PC-3 (cell line): ENCODE measurements at regions not wholly inside any gene's neighbourhood (a gene's known extent, or its start where the extent isn't known, plus 50 kb on each side); places are given as distances from the start of the nearest gene placed in this dataset.

Source experiments
- ATAC-seq: fragments of 200-7000 bp; cut with Tn5 transposase; 2 replicates; pipeline ENCODE4 v1.9.1; 2020; ENCODE audit warnings: mild to moderate bottlenecking, moderate library complexity
- BruUV-seq: library from RNA; stranded (reverse); fragments of 400-500 nt; replicated peaks from 2 replicates; lab custom pipeline; 2021; lab: Mats Ljungman, UMichigan
- CTCF ChIA-PET: fragments of 300-600 bp; sonication (Branson Sonifier 250); formaldehyde crosslinking; loops from one replicate; lab custom pipeline; 2022; ENCODE audit warnings: antibody characterized with exemption; lab: Charles Lee
- POLR2A ChIA-PET: fragments of 300-600 bp; sonication (Branson Sonifier 250); formaldehyde crosslinking; loops from one replicate; lab custom pipeline; 2022; ENCODE audit warnings: antibody characterized with exemption; ENCODE audit not compliant: unreplicated experiment; lab: Charles Lee
- DNase-seq: peaks from one replicate; pipeline ENCODE4 v3.0.0-alpha.2; 2015
- H2AFZ ChIP-seq: fragments of 300-600 bp; sonication (generic); 2 replicates; pipeline ENCODE4 v1.6.0; 2016; ENCODE audit warnings: antibody characterized with exemption, low read length
- H3F3A ChIP-seq: fragments of 300-600 bp; sonication (generic); one replicate; pipeline ENCODE4 v1.6.0; 2017; ENCODE audit warnings: antibody characterized with exemption, low read length, control low read depth, mild to moderate bottlenecking; ENCODE audit not compliant: unreplicated experiment
- H3K27ac ChIP-seq: fragments of 300-600 bp; sonication (generic); 2 replicates; pipeline ENCODE4 v1.5.1; 2016; ENCODE audit warnings: mild to moderate bottlenecking, low read length
- H3K27me3 ChIP-seq: fragments of 300-600 bp; sonication (generic); 2 replicates; pipeline ENCODE4 v1.6.1; 2016; ENCODE audit warnings: low read length, mixed read lengths
- H3K36me3 ChIP-seq: fragments of 300-600 bp; sonication (generic); 2 replicates; pipeline ENCODE4 v1.6.1; 2016; ENCODE audit warnings: low read depth, mixed run types, low read length, mixed read lengths
- H3K4me1 ChIP-seq: fragments of 300-600 bp; sonication (generic); 2 replicates; pipeline ENCODE4 v1.5.1; 2016; ENCODE audit warnings: low read length; ENCODE audit not compliant: insufficient read depth
- H3K4me2 ChIP-seq: fragments of 300-600 bp; sonication (generic); 2 replicates; pipeline ENCODE4 v1.6.0; 2016; ENCODE audit warnings: low read length
- H3K4me3 ChIP-seq: fragments of 300-600 bp; sonication (generic); 2 replicates; pipeline ENCODE4 v1.5.1; 2016; ENCODE audit warnings: mild to moderate bottlenecking, low read length, mixed read lengths
- H3K79me2 ChIP-seq: fragments of 300-600 bp; sonication (generic); 2 replicates; pipeline ENCODE4 v1.6.1; 2017; ENCODE audit warnings: low read length, mixed read lengths
- H3K9ac ChIP-seq: fragments of 300-600 bp; sonication (generic); 2 replicates; pipeline ENCODE4 v1.6.0; 2016; ENCODE audit warnings: mild to moderate bottlenecking, low read length
- H3K9me2 ChIP-seq: fragments of 300-600 bp; sonication (generic); replicated peaks from 2 replicates; pipeline ENCODE4 v1.6.1; 2016; ENCODE audit warnings: mixed run types, low read length, mixed read lengths
- H3K9me3 ChIP-seq: fragments of 300-600 bp; sonication (generic); 2 replicates; pipeline ENCODE4 v1.6.1; 2016; ENCODE audit warnings: low read length, mixed read lengths
- H4K20me1 ChIP-seq: fragments of 300-600 bp; sonication (generic); 2 replicates; pipeline ENCODE4 v1.6.1; 2016; ENCODE audit warnings: low read length, mixed read lengths
- CTCF ChIP-seq: fragments of 300-600 bp; sonication (generic); conservative IDR thresholded peaks from 2 replicates; pipeline ENCODE4 v1.5.1; 2017; ENCODE audit warnings: antibody characterized with exemption, low read depth, mild to moderate bottlenecking, low read length
- EZH2 ChIP-seq: fragments of 300-600 bp; sonication (generic); IDR thresholded peaks from one replicate; pipeline ENCODE4 v1.6.1; 2017; ENCODE audit warnings: antibody characterized with exemption, mild to moderate bottlenecking, low read length; ENCODE audit not compliant: unreplicated experiment
- EZH2phosphoT487 ChIP-seq: fragments of 300-600 bp; sonication (generic); IDR thresholded peaks from 2 replicates; pipeline ENCODE4 v1.6.1; 2018; ENCODE audit warnings: mild to moderate bottlenecking, antibody characterized with exemption, low read length, borderline replicate concordance
- intact Hi-C: fragments of 100-400 bp; cut with micrococcal nuclease; formaldehyde crosslinking; loops from 2 replicates; pipeline ENCODE4 v1.9.0; 2023

GRCh38 chr9:113807173-113808061, 68.7 kb upstream of the ZNF618 start:
- H3F3A ChIP-seq: no peaks in the 10 kb centered on the region
- no peak overlapping the region for H3K9ac ChIP-seq
- H3K27me3 ChIP-seq: peaks cover 4% of the 10 kb centered on the region; the same call in 1 of the 2 replicates
- ChIA-PET CTCF (no interaction called here), POLR2A (no interaction called here)
- no peaks in the 10 kb centered on the region for H3K36me3 ChIP-seq
- no peaks in the 10 kb centered on the region for H3K9me2 ChIP-seq
- no peak overlapping the region for H3K27ac ChIP-seq
- DNase-seq: peak; percentile 64
- BruUV-seq: no TSS peak
- no peaks in the 10 kb centered on the region for H4K20me1 ChIP-seq
- peak overlapping the region; percentile 57 for H3K4me2 ChIP-seq
- H3K4me1 ChIP-seq: 0 out of 2 replicates have a peak, but pooled peaks cover 5% of the 10 kb centered on the region
- peak overlapping the region; percentile 72 for H2AFZ ChIP-seq
- H3K4me3 ChIP-seq: peak overlapping the region; percentile 51; the same call in 1 of the 2 replicates
- intact Hi-C loops: loop anchor here (1.0 to 5.0 kb wide), 2 partner anchors 70 to 156 kb away; partner anchors contain the start of gene ZNF618
- H3K79me2 ChIP-seq: no peaks in the 10 kb centered on the region
- no peak for TF ChIP-seq EZH2phosphoT487
- TF ChIP-seq CTCF: peak; percentile 82
- no peaks in the 10 kb centered on the region for H3K9me3 ChIP-seq
- peak; percentile 66 for ATAC-seq

DNA sequence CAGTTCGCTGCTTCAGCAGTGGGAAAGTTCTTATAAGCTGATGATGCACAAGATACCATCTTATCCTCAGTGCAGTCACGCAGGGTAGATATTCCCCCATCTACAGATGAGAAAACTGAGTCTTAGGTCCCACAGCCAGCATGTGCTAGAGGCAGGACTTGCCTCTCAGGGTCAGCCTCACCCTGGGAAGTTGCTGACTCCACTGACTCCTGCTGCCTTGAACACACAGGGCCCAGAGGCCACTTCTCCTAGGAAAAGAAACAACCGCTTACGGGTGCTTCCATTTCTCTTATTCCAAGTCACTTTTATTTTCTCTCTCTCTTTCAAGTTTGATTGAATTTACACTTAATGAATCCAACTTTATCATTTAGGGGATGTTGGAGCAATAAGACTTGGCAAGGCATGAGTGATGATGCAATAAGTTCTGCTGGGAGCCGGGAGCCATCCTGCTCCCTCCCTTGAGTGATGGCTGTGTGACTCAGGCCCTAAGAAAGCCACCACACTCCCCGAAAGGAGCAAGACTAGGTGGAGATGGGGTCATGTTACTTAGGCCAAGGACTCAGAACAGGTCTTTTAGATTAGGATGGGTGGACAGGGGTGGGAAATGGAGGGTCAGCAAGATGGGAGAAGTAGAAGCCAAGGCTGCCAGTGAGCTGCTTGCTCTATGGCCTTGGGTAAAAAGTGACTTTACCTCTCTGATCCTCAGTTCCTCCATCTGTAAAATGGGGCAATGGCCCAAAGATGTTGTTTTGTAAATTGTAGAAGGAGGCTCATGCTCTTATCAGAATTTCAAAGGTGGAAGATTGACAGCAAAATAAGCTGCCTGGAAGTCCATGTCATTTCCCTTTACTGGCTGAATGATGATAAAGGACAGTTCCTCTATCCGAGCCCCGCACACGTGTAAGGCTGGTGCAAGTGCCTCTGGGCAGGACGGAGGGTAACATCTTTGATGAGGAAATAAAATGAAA, 67.4 kb upstream of the ZNF618 start:
- no peak overlapping the region for H3K4me2 ChIP-seq
- H3K27ac ChIP-seq: no peak overlapping the region
- H3K27me3 ChIP-seq: peaks cover 16% of the 10 kb centered on the region; the same call in 1 of the 2 replicates
- no peak overlapping the region for H3K4me3 ChIP-seq
- peak; percentile 67 for DNase-seq
- 0 out of 2 replicates have a peak, but pooled peaks cover 5% of the 10 kb centered on the region for H3K4me1 ChIP-seq
- no peaks in the 10 kb centered on the region for H3K9me2 ChIP-seq
- peak; percentile 71 for ATAC-seq
- no peaks in the 10 kb centered on the region for H4K20me1 ChIP-seq
- BruUV-seq: no TSS peak
- no peaks in the 10 kb centered on the region for H3F3A ChIP-seq
- H3K9ac ChIP-seq: no peak overlapping the region
- TF ChIP-seq CTCF: no peak
- TF ChIP-seq EZH2: no peak
- TF ChIP-seq EZH2phosphoT487: no peak
- ChIA-PET POLR2A (no interaction called here), CTCF (no interaction called here)
- H3K79me2 ChIP-seq: no peaks in the 10 kb centered on the region
- no peak overlapping the region for H2AFZ ChIP-seq
- no peaks in the 10 kb centered on the region for H3K9me3 ChIP-seq
- H3K36me3 ChIP-seq: no peaks in the 10 kb centered on the region
- intact Hi-C loops: loop anchor here (5.0 kb wide), 1 partner anchor 69 kb away; the partner anchor contains the start of gene ZNF618
